K562 (cell line): ENCODE measurements at regions not wholly inside any gene's neighbourhood (a gene's known extent, or its start where the extent isn't known, plus 50 kb on each side); places are given as distances from the start of the nearest gene placed in this dataset.

Experiments used
- ATAC-seq: fragments of 200-7000 bp; cut with Tn5 transposase; 3 replicates; pipeline ENCODE4 v1.9.1; 2020; ENCODE audit warnings: moderate library complexity
- BruUV-seq: library from RNA; stranded (reverse); fragments of 400-500 nt; replicated peaks from 2 replicates; lab custom pipeline; 2021; lab: Mats Ljungman, UMichigan
- CTCF ChIA-PET: fragments of 300-600 bp; formaldehyde crosslinking; extraction: SDS; loops from one replicate; lab custom pipeline; 2021; ENCODE audit warnings: low intra/inter-chr PET ratio; lab: Yijun Ruan, JAX
- POLR2A ChIA-PET: fragments of 300-600, 350-650 bp; sonication (Branson Sonifier 250); formaldehyde crosslinking; extraction: SDS; loops from one replicate; lab custom pipeline; 2021; ENCODE audit warnings: antibody characterized with exemption, inconsistent platforms; lab: Yijun Ruan, JAX
- DNase-seq, 4 experiments: peaks; one replicate each; pipeline versions ENCODE4 v3.0.0 to v3.0.0-alpha.2; 2011 to 2018; ENCODE audit warnings: low spot score in 3 of 4, mixed read lengths in 3 of 4; ENCODE audit errors: extremely low read depth in 1 of 4
- FAIRE-seq: peaks from 2 replicates; lab custom pipeline; 2011; peaks lifted over from hg19 to GRCh38; lab: Jason Lieb, UNC
- H2AFZ ChIP-seq: 2 replicates; pipeline ENCODE4 v1.6.0; 2011; ENCODE audit warnings: low read depth, low read length, control low read depth, inconsistent platforms
- H3K27ac ChIP-seq: fragments of 200-600 bp; 3 replicates; pipeline ENCODE4 v1.8.0; 2011; ENCODE audit warnings: low read depth, mild to moderate bottlenecking, control low read depth, inconsistent platforms, low read length, moderate library complexity, mixed read lengths; ENCODE audit errors: extremely low read depth
- H3K27me3 ChIP-seq, 2 experiments: fragments of 300-600 bp in 1 of 2; 2 replicates in 1 of 2; 3 replicates in 1 of 2; pipeline versions ENCODE4 v1.6.0 to v1.8.0; 2011; ENCODE audit warnings: inconsistent platforms in 2 of 2, low read length in 2 of 2, mild to moderate bottlenecking in 1 of 2, mixed read lengths in 1 of 2, moderate library complexity in 1 of 2; ENCODE audit not compliant: control insufficient read depth in 2 of 2, insufficient read depth in 2 of 2
- H3K36me3 ChIP-seq: fragments of 300-600 bp; 3 replicates; pipeline ENCODE4 v1.8.0; 2011; ENCODE audit warnings: mild to moderate bottlenecking, low read length, inconsistent platforms; ENCODE audit not compliant: control insufficient read depth, insufficient read depth
- H3K4me1 ChIP-seq, 2 experiments: fragments of 200-600 bp in 1 of 2; replicated peaks in 1 of 2; 2 replicates in 1 of 2; 3 replicates in 1 of 2; pipeline versions ENCODE4 v1.5.1 to v1.8.0; 2011; ENCODE audit warnings: inconsistent platforms in 2 of 2, low read length in 2 of 2, mild to moderate bottlenecking in 1 of 2, mixed read lengths in 1 of 2, moderate library complexity in 1 of 2; ENCODE audit not compliant: control insufficient read depth in 2 of 2, insufficient read depth in 2 of 2
- H3K4me2 ChIP-seq: 2 replicates; pipeline ENCODE4 v1.6.1; 2011; ENCODE audit warnings: low read length, control low read depth, inconsistent platforms, mixed read lengths; ENCODE audit not compliant: insufficient read depth
- H3K4me3 ChIP-seq: fragments of 200-600 bp; sonication (generic), shearing (Covaris generic); 2 replicates; pipeline ENCODE4 v1.5.1; 2016; ENCODE audit warnings: control low read depth, inconsistent platforms
- H3K79me2 ChIP-seq: fragments of 200-600 bp; 3 replicates; pipeline ENCODE4 v1.8.0; 2011; ENCODE audit warnings: low read length, inconsistent platforms; ENCODE audit not compliant: control insufficient read depth, insufficient read depth
- H3K9ac ChIP-seq, 2 experiments: 2 replicates each; pipeline versions ENCODE4 v1.6.0 to v1.6.1; 2011; ENCODE audit warnings: low read depth in 2 of 2, low read length in 2 of 2, control low read depth in 1 of 2, inconsistent platforms in 1 of 2, mild to moderate bottlenecking in 1 of 2, mixed read lengths in 1 of 2; ENCODE audit not compliant: insufficient read depth in 1 of 2
- H3K9me1 ChIP-seq: one replicate; pipeline ENCODE4 v1.6.0; 2011; ENCODE audit warnings: inconsistent platforms, mild to moderate bottlenecking, low read length, moderate library complexity; ENCODE audit not compliant: control insufficient read depth, insufficient read depth
- H3K9me3 ChIP-seq: replicated peaks from 2 replicates; pipeline ENCODE4 v1.5.1; 2011; ENCODE audit warnings: low read depth, low read length, inconsistent platforms; ENCODE audit not compliant: control insufficient read depth, insufficient read depth
- H4K20me1 ChIP-seq: replicated peaks from 2 replicates; pipeline ENCODE4 v1.6.1; 2011; ENCODE audit warnings: low read length, inconsistent platforms, mixed read lengths; ENCODE audit not compliant: control insufficient read depth, insufficient read depth
- ARHGAP35 ChIP-seq: fragments of 450-650 bp; IDR thresholded peaks from 2 replicates; pipeline ENCODE4 v1.6.1; 2018; ENCODE audit not compliant: partially characterized antibody
- CUX1 ChIP-seq: fragments of 200-800 bp; sonication (Bioruptor generic); IDR thresholded peaks from 2 replicates; pipeline ENCODE4 v1.6.1; 2016; ENCODE audit warnings: missing genetic modification characterization, missing compliant biosample characterization
- HSF4 ChIP-seq: fragments of 250-450 bp; sonication (Bioruptor Pico); IDR thresholded peaks from 2 replicates; pipeline ENCODE4 v2.1.2; 2022; ENCODE audit warnings: mild to moderate bottlenecking, moderate library complexity, borderline replicate concordance
- LEF1 ChIP-seq: fragments of 450-650 bp; IDR thresholded peaks from 2 replicates; pipeline ENCODE4 v1.6.1; 2016; ENCODE audit warnings: mild to moderate bottlenecking
- NR1H2 ChIP-seq: sonication (generic); formaldehyde crosslinking; IDR thresholded peaks from 2 replicates; pipeline ENCODE4 v1.4.0; 2020; ENCODE audit warnings: mild to moderate bottlenecking, missing genetic modification reagents
- STAT5A ChIP-seq: IDR thresholded peaks from 2 replicates; pipeline ENCODE4 v1.6.1; 2012; ENCODE audit warnings: low read length, inconsistent platforms, borderline replicate concordance
- TSHZ1 ChIP-seq: fragments of 250-450 bp; sonication (Bioruptor Pico); IDR thresholded peaks from 2 replicates; pipeline ENCODE4 v1.4.0; 2020; ENCODE audit warnings: mild to moderate bottlenecking, moderate library complexity
- WHSC1 ChIP-seq: IDR thresholded peaks from one replicate; pipeline ENCODE4 v1.6.1; 2012; ENCODE audit warnings: low read length, control low read depth, inconsistent platforms
- ZC3H8 ChIP-seq: fragments of 450-650 bp; IDR thresholded peaks from 2 replicates; pipeline ENCODE4 v1.6.1; 2017
- ZNF277 ChIP-seq: fragments of 250-450 bp; sonication (Bioruptor Pico); IDR thresholded peaks from 2 replicates; pipeline ENCODE4 v1.8.0; 2022; ENCODE audit warnings: inconsistent platforms, mild to moderate bottlenecking, moderate library complexity, borderline replicate concordance
- ZSCAN29 ChIP-seq: fragments of 450-650 bp; IDR thresholded peaks from 2 replicates; pipeline ENCODE4 v1.6.1; 2017
- WGBS: fragments of 100-300 bp; shearing (Covaris generic); methylation state at CpG from one replicate; pipeline ENCODE4 v1.1.6; 2016; ENCODE audit warnings: low coverage, mixed read lengths; ENCODE audit not compliant: insufficient coverage; ENCODE audit errors: missing lambda C conversion rate; 5-methylcytosine and 5-hydroxymethylcytosine counted together
- in situ Hi-C: fragments of 300-500 bp; cut with MboI; formaldehyde crosslinking; loops from 4 replicates; pipeline ENCODE4 v1.15.0; 2018; ENCODE audit warnings: inconsistent platforms, mixed read lengths
- intact Hi-C: fragments of 100-400 bp; cut with micrococcal nuclease; formaldehyde crosslinking; loops from 2 replicates; pipeline ENCODE4 v1.14.2; 2022
- TF ChIP-seq, protein P1 (sequence below): fragments of 250-450 bp; sonication (Bioruptor Pico); IDR thresholded peaks from 2 replicates; pipeline ENCODE4 v1.8.0; 2022; ENCODE audit warnings: moderate library complexity, mild to moderate bottlenecking, inconsistent platforms

DNA sequence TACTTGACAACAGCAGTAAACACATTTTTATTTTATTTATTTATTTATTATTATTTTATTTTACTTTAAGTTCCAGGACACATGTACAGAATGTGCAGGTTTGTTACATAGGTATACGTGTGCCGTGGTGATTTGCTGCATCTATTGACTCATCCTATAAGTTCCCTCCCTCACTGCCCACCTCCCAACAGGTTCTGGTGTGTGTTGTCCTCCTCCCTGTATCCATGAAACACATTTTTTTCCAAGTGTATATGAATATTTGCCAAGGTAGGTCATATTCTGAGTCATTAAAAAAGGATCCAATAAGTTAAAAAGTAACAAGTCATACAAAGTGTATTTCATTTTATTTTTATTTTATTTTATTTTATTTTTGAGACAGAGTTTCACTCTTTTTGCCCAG is 567.3 kb upstream of the KCNMB2 start (continued):
- TF ChIP-seq ARHGAP35 (no peak), LEF1 (no peak)
- TF ChIP-seq, protein P1, sequence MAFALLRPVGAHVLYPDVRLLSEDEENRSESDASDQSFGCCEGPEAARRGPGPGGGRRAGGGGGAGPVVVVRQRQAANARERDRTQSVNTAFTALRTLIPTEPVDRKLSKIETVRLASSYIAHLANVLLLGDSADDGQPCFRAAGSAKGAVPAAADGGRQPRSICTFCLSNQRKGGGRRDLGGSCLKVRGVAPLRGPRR (CRISPR knock-in tag): no peak

GRCh38 chr3:177973241-177973840 is 562.9 kb upstream of the KCNMB2 start:
- Histone ChIP-seq H2AFZ (no peak overlapping the region), H3K27ac (no peak overlapping the region), H3K4me3 (no peak overlapping the region), H3K79me2 (no peaks in the 10 kb centered on the region), H3K9ac (no peak overlapping the region), H3K9me3 (no peaks in the 10 kb centered on the region), H3K4me1 (no peaks in the 10 kb centered on the region), H3K36me3 (no peaks in the 10 kb centered on the region), H4K20me1 (no peaks in the 10 kb centered on the region), H3K27me3 (no peaks in the 10 kb centered on the region), H3K9me1 (no peaks in the 10 kb centered on the region), H3K4me2 (no peak overlapping the region)
- ChIA-PET CTCF (no interaction called here), POLR2A (no interaction called here)
- BruUV-seq: no TSS peak
- intact Hi-C loops: no loop called here
- no peak for ATAC-seq
- WGBS: 3% methylated on average over 2 of the region's 2 CpGs
- in situ Hi-C loops: no loop called here
- no peak for DNase-seq
- FAIRE-seq: no peak
- no peak for TF ChIP-seq STAT5A
- TF ChIP-seq TSHZ1 (CRISPR knock-in tag): no peak
- TF ChIP-seq ZSCAN29: no peak
- no peak for TF ChIP-seq HSF4
- TF ChIP-seq ZC3H8: no peak
- no peak for TF ChIP-seq CUX1 (CRISPR knock-in tag)
- no peak for TF ChIP-seq ZNF277 (CRISPR knock-in tag)
- TF ChIP-seq NR1H2 (CRISPR knock-in tag): no peak
- TF ChIP-seq WHSC1: no peak
